ENCODE measurements at regions not wholly inside any gene's neighbourhood (a gene's known extent, or its start where the extent isn't known, plus 50 kb on each side); places are given as distances from the start of the nearest gene placed in this dataset.

- 5% methylated on average over 17 of the region's 25 CpGs for WGBS (ENCODE audit: insufficient coverage)
- Histone ChIP-seq H3K36me3 (ENCODE audit: control insufficient read depth in 4 of 4, insufficient read depth in 4 of 4, low read length in 3 of 4) (no peaks in the 10 kb centered on the region), H3K9me3 (ENCODE audit: control extremely low read depth in 1 of 5, control insufficient read depth in 4 of 5, insufficient read depth in 2 of 5, low read depth in 1 of 5, low read length in 4 of 5) (no peaks in the 10 kb centered on the region), H3K27ac (ENCODE audit: insufficient read depth in 1 of 2, low read depth in 1 of 2, low read length in 2 of 2, poor library complexity in 1 of 2, severe bottlenecking in 2 of 2) (peak overlapping the region in 1 of 2 experiments; percentile 79), H3K4me3 (ENCODE audit: control insufficient read depth in 1 of 7, extremely low read depth in 1 of 7, insufficient read depth in 4 of 7, low read depth in 2 of 7, low read length in 6 of 7) (peak overlapping the region; percentile 78 to 94 (median 90)), H3K4me1 (ENCODE audit: control extremely low read depth in 1 of 4, control insufficient read depth in 4 of 4, insufficient read depth in 4 of 4, low read length in 3 of 4) (peaks cover 15 to 32% (median 26%) of the 10 kb centered on the region in 4 experiments), H3K27me3 (replicated peaks in 2 of 5; ENCODE audit: control insufficient read depth in 4 of 5, insufficient read depth in 5 of 5, low read length in 4 of 5) (peaks cover 0 to 3% (median 0%) of the 10 kb centered on the region in 5 experiments)
- ChIA-PET CTCF (interaction anchor here (0.8 to 5.2 kb wide), 10 partner anchors 9 to 431 kb away, joined by 3 to 36 read pairs (median 4); no protein-coding TSS in a partner anchor), POLR2A (no interaction called here)
- peak in 2 of 3 donors; percentile 28 to 40 for DNase-seq
These were observed 414.5 kb downstream of the PCNX1 start for GRCh38 chr14:71321574-71322315.

- POLR2A ChIA-PET: interaction anchor here (0.6 kb wide), 2 partner anchors 83 to 156 kb away, joined by 3 read pairs; no protein-coding TSS in a partner anchor
- peaks cover 17 to 34% (median 28%) of the 10 kb centered on the region in 4 experiments for H3K4me1 ChIP-seq (ENCODE audit: control extremely low read depth in 1 of 4, control insufficient read depth in 4 of 4, insufficient read depth in 4 of 4, low read length in 3 of 4)
- H3K27me3 ChIP-seq (replicated peaks in 2 of 5; ENCODE audit: control insufficient read depth in 4 of 5, insufficient read depth in 5 of 5, low read length in 4 of 5): peaks cover 0 to 3% (median 0%) of the 10 kb centered on the region in 5 experiments
- H3K4me3 ChIP-seq (ENCODE audit: control insufficient read depth in 1 of 7, extremely low read depth in 1 of 7, insufficient read depth in 4 of 7, low read depth in 2 of 7, low read length in 6 of 7): no peak overlapping the region
- peak; percentile 53 to 75 (median 75) for DNase-seq
- H3K36me3 ChIP-seq (ENCODE audit: control insufficient read depth in 4 of 4, insufficient read depth in 4 of 4, low read length in 3 of 4): no peaks in the 10 kb centered on the region
- H3K27ac ChIP-seq (ENCODE audit: insufficient read depth in 1 of 2, low read depth in 1 of 2, low read length in 2 of 2, poor library complexity in 1 of 2, severe bottlenecking in 2 of 2): no peak overlapping the region
- CTCF ChIA-PET: interaction anchor here (1.1 to 5.2 kb wide), 6 partner anchors 9 to 184 kb away, joined by 3 to 36 read pairs (median 5); no protein-coding TSS in a partner anchor
- WGBS (ENCODE audit: insufficient coverage): 63% methylated on average over 1 of the region's 2 CpGs
- no peaks in the 10 kb centered on the region for H3K9me3 ChIP-seq (ENCODE audit: control extremely low read depth in 1 of 5, control insufficient read depth in 4 of 5, insufficient read depth in 2 of 5, low read depth in 1 of 5, low read length in 4 of 5)
These were observed 415.5 kb downstream of the PCNX1 start for GRCh38 chr14:71322655-71323250.

- H3K9me3 ChIP-seq (ENCODE audit: control extremely low read depth in 1 of 5, control insufficient read depth in 4 of 5, insufficient read depth in 2 of 5, low read depth in 1 of 5, low read length in 4 of 5): no peaks in the 10 kb centered on the region
- H3K27ac ChIP-seq (ENCODE audit: insufficient read depth in 1 of 2, low read depth in 1 of 2, low read length in 2 of 2, poor library complexity in 1 of 2, severe bottlenecking in 2 of 2): no peak overlapping the region
- CTCF ChIA-PET: interaction anchor here (0.6 to 5.2 kb wide), 9 partner anchors 8 to 439 kb away, joined by 3 to 36 read pairs (median 3); no protein-coding TSS in a partner anchor
- peaks cover 20 to 38% (median 28%) of the 10 kb centered on the region in 4 experiments for H3K4me1 ChIP-seq (ENCODE audit: control extremely low read depth in 1 of 4, control insufficient read depth in 4 of 4, insufficient read depth in 4 of 4, low read length in 3 of 4)
- peaks cover 0 to 3% (median 0%) of the 10 kb centered on the region in 5 experiments for H3K27me3 ChIP-seq (replicated peaks in 2 of 5; ENCODE audit: control insufficient read depth in 4 of 5, insufficient read depth in 5 of 5, low read length in 4 of 5)
- 13% methylated on average over 6 of the region's 6 CpGs for WGBS (ENCODE audit: insufficient coverage)
- DNase-seq: peak; percentile 76 to 92 (median 90)
- POLR2A ChIA-PET: no interaction called here
- H3K4me3 ChIP-seq (ENCODE audit: control insufficient read depth in 1 of 7, extremely low read depth in 1 of 7, insufficient read depth in 4 of 7, low read depth in 2 of 7, low read length in 6 of 7): peak overlapping the region in 3 of 7 experiments; percentile 4 to 47 (median 24)
- H3K36me3 ChIP-seq (ENCODE audit: control insufficient read depth in 4 of 4, insufficient read depth in 4 of 4, low read length in 3 of 4): no peaks in the 10 kb centered on the region
These were observed 417.6 kb downstream of the PCNX1 start for GRCh38 chr14:71324767-71325272.

GRCh38 chr14:71327691-71328090 lies 420.4 kb downstream of the PCNX1 start:
- DNase-seq: no peak
- CTCF ChIA-PET: interaction anchor here (0.9 to 1.6 kb wide), 3 partner anchors 13 to 76 kb away, joined by 3 to 5 read pairs (median 3); no protein-coding TSS in a partner anchor

GRCh38 chr14:71328183-71328582 lies 420.9 kb downstream of the PCNX1 start:
- H3K27ac ChIP-seq (ENCODE audit: insufficient read depth in 1 of 2, low read depth in 1 of 2, low read length in 2 of 2, poor library complexity in 1 of 2, severe bottlenecking in 2 of 2): no peak overlapping the region
- peak in 2 of 3 donors; percentile 77 to 80 for DNase-seq
- no peak overlapping the region for H3K4me3 ChIP-seq (ENCODE audit: control insufficient read depth in 1 of 7, extremely low read depth in 1 of 7, insufficient read depth in 4 of 7, low read depth in 2 of 7, low read length in 6 of 7)
- H3K27me3 ChIP-seq (replicated peaks in 2 of 5; ENCODE audit: control insufficient read depth in 4 of 5, insufficient read depth in 5 of 5, low read length in 4 of 5): no peaks in the 10 kb centered on the region
- CTCF ChIA-PET: interaction anchor here (0.9 to 1.6 kb wide), 2 partner anchors 13 to 75 kb away, joined by 3 to 5 read pairs; no protein-coding TSS in a partner anchor
- POLR2A ChIA-PET: interaction anchor here (1.1 kb wide), 1 partner anchor 13 kb away, joined by 3 read pairs; no protein-coding TSS in a partner anchor
- H3K9me3 ChIP-seq (ENCODE audit: control extremely low read depth in 1 of 5, control insufficient read depth in 4 of 5, insufficient read depth in 2 of 5, low read depth in 1 of 5, low read length in 4 of 5): no peaks in the 10 kb centered on the region
- no peaks in the 10 kb centered on the region for H3K36me3 ChIP-seq (ENCODE audit: control insufficient read depth in 4 of 4, insufficient read depth in 4 of 4, low read length in 3 of 4)
- H3K4me1 ChIP-seq (ENCODE audit: control extremely low read depth in 1 of 4, control insufficient read depth in 4 of 4, insufficient read depth in 4 of 4, low read length in 3 of 4): peaks cover 9 to 26% (median 19%) of the 10 kb centered on the region in 4 experiments

More at GRCh38 chr14:71327691-71328090, 420.4 kb downstream of the PCNX1 start:
- H3K27ac ChIP-seq (ENCODE audit: insufficient read depth in 1 of 2, low read depth in 1 of 2, low read length in 2 of 2, poor library complexity in 1 of 2, severe bottlenecking in 2 of 2): no peak overlapping the region
- 100% methylated on average over 1 of the region's 1 CpG for WGBS (ENCODE audit: insufficient coverage)
- POLR2A ChIA-PET: interaction anchor here (1.1 kb wide), 1 partner anchor 13 kb away, joined by 3 read pairs; no protein-coding TSS in a partner anchor
- no peaks in the 10 kb centered on the region for H3K9me3 ChIP-seq (ENCODE audit: control extremely low read depth in 1 of 5, control insufficient read depth in 4 of 5, insufficient read depth in 2 of 5, low read depth in 1 of 5, low read length in 4 of 5)
- H3K4me3 ChIP-seq (ENCODE audit: control insufficient read depth in 1 of 7, extremely low read depth in 1 of 7, insufficient read depth in 4 of 7, low read depth in 2 of 7, low read length in 6 of 7): no peak overlapping the region
- H3K27me3 ChIP-seq (replicated peaks in 2 of 5; ENCODE audit: control insufficient read depth in 4 of 5, insufficient read depth in 5 of 5, low read length in 4 of 5): no peaks in the 10 kb centered on the region
- H3K36me3 ChIP-seq (ENCODE audit: control insufficient read depth in 4 of 4, insufficient read depth in 4 of 4, low read length in 3 of 4): no peaks in the 10 kb centered on the region
- H3K4me1 ChIP-seq (ENCODE audit: control extremely low read depth in 1 of 4, control insufficient read depth in 4 of 4, insufficient read depth in 4 of 4, low read length in 3 of 4): peaks cover 9 to 26% (median 19%) of the 10 kb centered on the region in 4 experiments

- WGBS (ENCODE audit: insufficient coverage): 100% methylated on average over 2 of the region's 5 CpGs
- no peaks in the 10 kb centered on the region for H3K9me3 ChIP-seq (ENCODE audit: control extremely low read depth in 1 of 5, control insufficient read depth in 4 of 5, insufficient read depth in 2 of 5, low read depth in 1 of 5, low read length in 4 of 5)
- peaks cover 9 to 26% (median 19%) of the 10 kb centered on the region in 4 experiments for H3K4me1 ChIP-seq (ENCODE audit: control extremely low read depth in 1 of 4, control insufficient read depth in 4 of 4, insufficient read depth in 4 of 4, low read length in 3 of 4)
- POLR2A ChIA-PET: no interaction called here
- H3K4me3 ChIP-seq (ENCODE audit: control insufficient read depth in 1 of 7, extremely low read depth in 1 of 7, insufficient read depth in 4 of 7, low read depth in 2 of 7, low read length in 6 of 7): no peak overlapping the region
- CTCF ChIA-PET: no interaction called here
- no peaks in the 10 kb centered on the region for H3K27me3 ChIP-seq (replicated peaks in 2 of 5; ENCODE audit: control insufficient read depth in 4 of 5, insufficient read depth in 5 of 5, low read length in 4 of 5)
- DNase-seq: no peak
- H3K27ac ChIP-seq (ENCODE audit: insufficient read depth in 1 of 2, low read depth in 1 of 2, low read length in 2 of 2, poor library complexity in 1 of 2, severe bottlenecking in 2 of 2): no peak overlapping the region
- H3K36me3 ChIP-seq (ENCODE audit: control insufficient read depth in 4 of 4, insufficient read depth in 4 of 4, low read length in 3 of 4): no peaks in the 10 kb centered on the region
These were observed 421.7 kb downstream of the PCNX1 start for GRCh38 chr14:71328954-71329353.
